Gastroesophageal sphincter (tissue), 3 donors: ENCODE measurements at regions not wholly inside any gene's neighbourhood (a gene's known extent, or its start where the extent isn't known, plus 50 kb on each side); places are given as distances from the start of the nearest gene placed in this dataset.

Experiments used
- POLR2A ChIP-seq, 2 donors: fragments of 450-650 bp; IDR thresholded peaks; one replicate each; pipeline ENCODE4 v1.6.1; 2017; ENCODE audit warnings: antibody characterized with exemption in 2 of 2, mild to moderate bottlenecking in 2 of 2, moderate library complexity in 1 of 2
- TF ChIP-seq, protein P1 (sequence below), 4 experiments: fragments of 200-600 bp in 2 of 4; fragments of 450-650 bp in 2 of 4; sonication (generic) in 1 of 4; IDR thresholded peaks; one replicate each; pipeline ENCODE4 v1.5.1; 2017 to 2019; ENCODE audit warnings: antibody characterized with exemption in 4 of 4, mild to moderate bottlenecking in 2 of 4, moderate library complexity in 2 of 4

DNA sequence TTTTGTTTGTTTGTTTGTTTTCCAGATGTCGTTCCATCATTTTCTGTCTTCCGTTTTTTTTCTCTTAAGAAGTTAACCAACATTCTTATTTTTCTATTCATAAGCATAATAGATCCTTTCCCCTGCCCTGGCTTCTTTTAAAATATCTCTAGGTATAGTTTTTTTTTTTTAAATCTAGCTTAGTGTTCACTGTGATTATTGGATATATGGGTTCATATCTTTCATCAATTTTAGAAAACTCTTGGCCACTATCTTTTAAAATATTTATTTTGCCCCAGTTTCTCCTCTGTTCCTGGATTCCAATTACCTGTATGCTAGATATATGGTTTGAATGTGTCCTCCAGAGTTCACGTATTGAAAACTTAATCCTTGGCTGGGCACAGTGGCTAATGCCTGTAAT is 59.6 kb downstream of the GSX2 start:
- TF ChIP-seq POLR2A (IDR thresholded peaks at IDR 0.05), result no peak
- TF ChIP-seq, protein P1, sequence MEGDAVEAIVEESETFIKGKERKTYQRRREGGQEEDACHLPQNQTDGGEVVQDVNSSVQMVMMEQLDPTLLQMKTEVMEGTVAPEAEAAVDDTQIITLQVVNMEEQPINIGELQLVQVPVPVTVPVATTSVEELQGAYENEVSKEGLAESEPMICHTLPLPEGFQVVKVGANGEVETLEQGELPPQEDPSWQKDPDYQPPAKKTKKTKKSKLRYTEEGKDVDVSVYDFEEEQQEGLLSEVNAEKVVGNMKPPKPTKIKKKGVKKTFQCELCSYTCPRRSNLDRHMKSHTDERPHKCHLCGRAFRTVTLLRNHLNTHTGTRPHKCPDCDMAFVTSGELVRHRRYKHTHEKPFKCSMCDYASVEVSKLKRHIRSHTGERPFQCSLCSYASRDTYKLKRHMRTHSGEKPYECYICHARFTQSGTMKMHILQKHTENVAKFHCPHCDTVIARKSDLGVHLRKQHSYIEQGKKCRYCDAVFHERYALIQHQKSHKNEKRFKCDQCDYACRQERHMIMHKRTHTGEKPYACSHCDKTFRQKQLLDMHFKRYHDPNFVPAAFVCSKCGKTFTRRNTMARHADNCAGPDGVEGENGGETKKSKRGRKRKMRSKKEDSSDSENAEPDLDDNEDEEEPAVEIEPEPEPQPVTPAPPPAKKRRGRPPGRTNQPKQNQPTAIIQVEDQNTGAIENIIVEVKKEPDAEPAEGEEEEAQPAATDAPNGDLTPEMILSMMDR (IDR thresholded peaks at IDR 0.05), result no peak
